GM23248 (cell line): ENCODE measurements at regions not wholly inside any gene's neighbourhood (a gene's known extent, or its start where the extent isn't known, plus 50 kb on each side); places are given as distances from the start of the nearest gene placed in this dataset.

Source experiments
- EZH2 ChIP-seq: fragments of 200-600 bp; sonication (generic); IDR thresholded peaks from 2 replicates; pipeline ENCODE4 v1.6.1; 2018; ENCODE audit warnings: antibody characterized with exemption, mild to moderate bottlenecking; ENCODE audit not compliant: insufficient read depth, poor library complexity, severe bottlenecking
- EZH2phosphoT487 ChIP-seq: fragments of 200-600 bp; sonication (generic); IDR thresholded peaks from 2 replicates; pipeline ENCODE4 v1.6.1; 2018; ENCODE audit warnings: antibody characterized with exemption, moderate library complexity, mild to moderate bottlenecking, low read depth; ENCODE audit not compliant: insufficient read depth

DNA sequence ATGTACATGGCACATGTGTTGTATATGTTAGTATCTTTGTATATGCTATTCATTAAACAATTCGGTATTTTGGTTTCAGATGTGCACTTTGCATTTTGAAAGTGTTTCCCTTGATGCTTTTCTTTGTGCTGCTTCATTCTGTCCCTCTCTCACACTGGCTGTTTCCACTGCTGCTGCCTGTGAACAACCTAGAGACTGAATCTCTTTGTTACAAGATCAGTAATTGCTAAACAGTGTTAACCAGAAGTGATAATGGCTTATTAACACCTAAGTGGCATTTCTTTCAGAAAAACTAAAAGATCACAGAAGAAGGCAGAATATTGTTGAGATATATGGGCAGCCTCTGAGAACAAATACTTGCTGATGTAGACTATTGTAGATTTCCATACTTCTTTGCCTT, 84.7 kb downstream of the KIF2B start:
- TF ChIP-seq EZH2: no peak
- TF ChIP-seq EZH2phosphoT487: no peak
